ENCODE measurements at regions not wholly inside any gene's neighbourhood (a gene's known extent, or its start where the extent isn't known, plus 50 kb on each side); places are given as distances from the start of the nearest gene placed in this dataset.

DNA sequence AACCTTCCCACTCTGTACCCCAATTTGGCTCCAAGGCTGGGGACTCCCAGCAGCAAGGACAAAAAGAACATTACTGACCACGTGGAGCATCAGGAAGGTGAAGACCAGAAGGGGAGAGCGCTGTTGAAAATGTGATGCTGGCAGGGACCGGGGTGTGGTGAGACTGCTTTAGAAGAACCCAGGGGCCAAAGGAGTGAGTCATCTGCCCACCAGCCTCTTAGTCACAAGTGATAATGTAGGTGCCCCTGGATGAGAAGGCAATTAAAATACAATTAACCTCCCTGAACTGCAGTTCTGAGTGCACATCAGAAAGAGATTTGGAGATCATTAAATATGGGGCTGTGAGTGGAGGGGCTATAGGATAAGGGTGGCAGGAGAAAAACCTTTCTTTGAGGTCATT lies 366.6 kb upstream of the CCL2 start:
- Histone ChIP-seq H3K27me3 (peaks cover 9% of the 10 kb centered on the region), H3K4me3 (no peak overlapping the region), H3K27ac (no peak overlapping the region), H3K4me1 (no peaks in the 10 kb centered on the region), H3K9me3 (no peaks in the 10 kb centered on the region), H3K36me3 (no peaks in the 10 kb centered on the region)
- ATAC-seq = no peak
- 50 to 65% methylated on average over 1 to 3 of the region's 3 CpGs for WGBS, 2 donors (ENCODE audit: low coverage in 1 of 2)
- TF ChIP-seq POLR2AphosphoS5 (IDR thresholded peaks at IDR 0.05) = no peak
- TF ChIP-seq, protein P1, sequence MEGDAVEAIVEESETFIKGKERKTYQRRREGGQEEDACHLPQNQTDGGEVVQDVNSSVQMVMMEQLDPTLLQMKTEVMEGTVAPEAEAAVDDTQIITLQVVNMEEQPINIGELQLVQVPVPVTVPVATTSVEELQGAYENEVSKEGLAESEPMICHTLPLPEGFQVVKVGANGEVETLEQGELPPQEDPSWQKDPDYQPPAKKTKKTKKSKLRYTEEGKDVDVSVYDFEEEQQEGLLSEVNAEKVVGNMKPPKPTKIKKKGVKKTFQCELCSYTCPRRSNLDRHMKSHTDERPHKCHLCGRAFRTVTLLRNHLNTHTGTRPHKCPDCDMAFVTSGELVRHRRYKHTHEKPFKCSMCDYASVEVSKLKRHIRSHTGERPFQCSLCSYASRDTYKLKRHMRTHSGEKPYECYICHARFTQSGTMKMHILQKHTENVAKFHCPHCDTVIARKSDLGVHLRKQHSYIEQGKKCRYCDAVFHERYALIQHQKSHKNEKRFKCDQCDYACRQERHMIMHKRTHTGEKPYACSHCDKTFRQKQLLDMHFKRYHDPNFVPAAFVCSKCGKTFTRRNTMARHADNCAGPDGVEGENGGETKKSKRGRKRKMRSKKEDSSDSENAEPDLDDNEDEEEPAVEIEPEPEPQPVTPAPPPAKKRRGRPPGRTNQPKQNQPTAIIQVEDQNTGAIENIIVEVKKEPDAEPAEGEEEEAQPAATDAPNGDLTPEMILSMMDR (IDR thresholded peaks at IDR 0.05) = no peak
- no peak for TF ChIP-seq EP300 (IDR thresholded peaks at IDR 0.05)
- no peak for TF ChIP-seq POLR2A (IDR thresholded peaks at IDR 0.05)

GRCh38 chr17:33889040-33889439 lies 366.0 kb upstream of the CCL2 start:
- TF ChIP-seq POLR2A (IDR thresholded peaks at IDR 0.05) (no peak), EP300 (IDR thresholded peaks at IDR 0.05) (no peak), POLR2AphosphoS5 (IDR thresholded peaks at IDR 0.05) (no peak)
- TF ChIP-seq, protein P1 (IDR thresholded peaks at IDR 0.05) = no peak
- H3K27ac ChIP-seq = no peak overlapping the region
- ATAC-seq = no peak
- 32 to 58% methylated on average over 2 of the region's 2 CpGs for WGBS, 2 donors (ENCODE audit: low coverage in 1 of 2)
- H3K9me3 ChIP-seq = no peaks in the 10 kb centered on the region
- H3K4me1 ChIP-seq = no peaks in the 10 kb centered on the region
- H3K36me3 ChIP-seq = no peaks in the 10 kb centered on the region
- no peak overlapping the region for H3K4me3 ChIP-seq
- H3K27me3 ChIP-seq = peaks cover 5% of the 10 kb centered on the region

- no peak for TF ChIP-seq POLR2A (IDR thresholded peaks at IDR 0.05)
- no peak for TF ChIP-seq EP300 (IDR thresholded peaks at IDR 0.05)
- TF ChIP-seq POLR2AphosphoS5 (IDR thresholded peaks at IDR 0.05) = no peak
- TF ChIP-seq, protein P1 (IDR thresholded peaks at IDR 0.05) = no peak
- no peaks in the 10 kb centered on the region for H3K36me3 ChIP-seq
- no peak for ATAC-seq
- no peak overlapping the region for H3K4me3 ChIP-seq
- H3K9me3 ChIP-seq = no peaks in the 10 kb centered on the region
- WGBS, 2 donors (ENCODE audit: low coverage in 1 of 2) = 79 to 81% methylated on average over 2 of the region's 2 CpGs
- no peaks in the 10 kb centered on the region for H3K4me1 ChIP-seq
- H3K27ac ChIP-seq = no peak overlapping the region
- peaks cover 5% of the 10 kb centered on the region for H3K27me3 ChIP-seq
These were observed 365.3 kb upstream of the CCL2 start for GRCh38 chr17:33889766-33890165.

- H3K9me3 ChIP-seq = no peaks in the 10 kb centered on the region
- no peak for ATAC-seq
- peaks cover 5% of the 10 kb centered on the region for H3K27me3 ChIP-seq
- TF ChIP-seq, protein P1 (IDR thresholded peaks at IDR 0.05) = no peak
- TF ChIP-seq POLR2A (IDR thresholded peaks at IDR 0.05) (no peak), EP300 (IDR thresholded peaks at IDR 0.05) (no peak), POLR2AphosphoS5 (IDR thresholded peaks at IDR 0.05) (no peak)
- H3K36me3 ChIP-seq = no peaks in the 10 kb centered on the region
- no peak overlapping the region for H3K27ac ChIP-seq
- 30 to 48% methylated on average over 6 of the region's 6 CpGs for WGBS, 2 donors (ENCODE audit: low coverage in 1 of 2)
- no peak overlapping the region for H3K4me3 ChIP-seq
- no peaks in the 10 kb centered on the region for H3K4me1 ChIP-seq
These were observed 362.1 kb upstream of the CCL2 start for GRCh38 chr17:33892717-33893591.

DNA sequence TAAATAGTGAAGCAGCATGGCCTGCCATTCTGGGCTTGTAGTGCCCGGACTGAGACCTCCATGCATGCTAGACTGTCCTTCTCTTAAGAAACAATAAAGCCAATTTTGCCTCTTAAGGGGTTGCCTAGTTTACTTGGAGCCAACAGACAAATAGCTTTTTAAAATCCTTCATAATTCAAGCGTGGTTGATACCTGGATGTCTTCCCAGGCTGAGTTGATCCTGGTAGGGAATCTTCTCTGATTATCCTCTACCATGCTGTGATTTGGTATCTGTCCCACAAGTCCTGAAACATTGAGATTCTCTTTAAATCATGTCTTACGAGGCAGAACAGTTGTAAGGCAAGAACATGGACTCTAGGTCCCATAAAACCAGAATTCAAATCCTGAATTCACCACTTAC lies 359.6 kb upstream of the CCL2 start:
- H3K4me1 ChIP-seq = no peaks in the 10 kb centered on the region
- no peak overlapping the region for H3K4me3 ChIP-seq
- H3K27me3 ChIP-seq = peaks cover 12% of the 10 kb centered on the region

More for the DNA sequence above, 359.6 kb upstream of the CCL2 start:
- Histone ChIP-seq H3K36me3 (no peaks in the 10 kb centered on the region), H3K9me3 (no peaks in the 10 kb centered on the region), H3K27ac (no peak overlapping the region)
- TF ChIP-seq, protein P1 (IDR thresholded peaks at IDR 0.05) = no peak
- TF ChIP-seq EP300 (IDR thresholded peaks at IDR 0.05) (no peak), POLR2A (IDR thresholded peaks at IDR 0.05) (no peak), POLR2AphosphoS5 (IDR thresholded peaks at IDR 0.05) (no peak)
- ATAC-seq = no peak
- WGBS, 2 donors (ENCODE audit: low coverage in 1 of 2) = 49 to 57% methylated on average over 3 of the region's 3 CpGs

Data from gastroesophageal sphincter (tissue), 4 donors.